WTC11 (cell line): ENCODE measurements at regions not wholly inside any gene's neighbourhood (a gene's known extent, or its start where the extent isn't known, plus 50 kb on each side); places are given as distances from the start of the nearest gene placed in this dataset.

Experiments used
- ATAC-seq: fragments of 200-7000 bp; cut with Tn5 transposase; 2 replicates; pipeline ENCODE4 v1.10.0; 2021; ENCODE audit warnings: mild to moderate bottlenecking, moderate library complexity
- CTCF ChIA-PET: fragments of 300-600 bp; sonication (Branson Sonifier 250); formaldehyde crosslinking; loops from one replicate; lab custom pipeline; 2021; ENCODE audit warnings: antibody characterized with exemption; lab: Charles Lee
- POLR2A ChIA-PET: fragments of 350-600 bp; sonication (Branson Sonifier 250); formaldehyde crosslinking; loops from one replicate; lab custom pipeline; 2021; ENCODE audit warnings: antibody characterized with exemption; lab: Charles Lee
- DNase-seq: peaks from one replicate; pipeline ENCODE4 v3.0.0; 2021; ENCODE audit warnings: low spot score
- H3K27ac Mint-ChIP-seq: 2 replicates; pipeline ENCODE4 v1.8.0; 2021; ENCODE audit warnings: mixed read lengths
- H3K27me3 Mint-ChIP-seq: 2 replicates; pipeline ENCODE4 v1.8.0; 2021; ENCODE audit warnings: low read depth, mild to moderate bottlenecking, moderate library complexity, mixed read lengths
- H3K36me3 Mint-ChIP-seq: 2 replicates; pipeline ENCODE4 v1.8.0; 2021; ENCODE audit warnings: mixed read lengths
- H3K4me1 Mint-ChIP-seq: 2 replicates; pipeline ENCODE4 v1.8.0; 2022; ENCODE audit warnings: mixed read lengths
- H3K4me3 Mint-ChIP-seq: 2 replicates; pipeline ENCODE4 v1.8.0; 2021; ENCODE audit warnings: mild to moderate bottlenecking, moderate library complexity, mixed read lengths
- H3K9me3 Mint-ChIP-seq: 2 replicates; pipeline ENCODE4 v1.8.0; 2021; ENCODE audit warnings: mixed read lengths
- CBFB ChIP-seq: sonication (generic); formaldehyde crosslinking; IDR thresholded peaks from 2 replicates; pipeline ENCODE4 v1.8.1; 2022; ENCODE audit warnings: mild to moderate bottlenecking, low read depth, missing genetic modification reagents
- ESRRA ChIP-seq: sonication (generic); formaldehyde crosslinking; IDR thresholded peaks from 2 replicates; pipeline ENCODE4 v1.8.1; 2022; ENCODE audit warnings: mild to moderate bottlenecking, missing genetic modification reagents, borderline replicate concordance
- GABPB1 ChIP-seq: sonication (generic); formaldehyde crosslinking; IDR thresholded peaks from 2 replicates; pipeline ENCODE4 v1.8.1; 2023; ENCODE audit warnings: mild to moderate bottlenecking, missing genetic modification reagents
- HMGA2 ChIP-seq: fragments of 250-450 bp; sonication (Bioruptor Pico); IDR thresholded peaks from 2 replicates; pipeline ENCODE4 v1.4.0; 2021; ENCODE audit warnings: mild to moderate bottlenecking, moderate library complexity
- KAT7 ChIP-seq: sonication (generic); formaldehyde crosslinking; IDR thresholded peaks from 2 replicates; pipeline ENCODE4 v1.8.1; 2023; ENCODE audit warnings: missing genetic modification reagents, mild to moderate bottlenecking, borderline replicate concordance
- MYBL2 ChIP-seq: sonication (generic); formaldehyde crosslinking; IDR thresholded peaks from 2 replicates; pipeline ENCODE4 v1.8.1; 2023; ENCODE audit warnings: mild to moderate bottlenecking, moderate library complexity, missing genetic modification reagents
- NFE2L1 ChIP-seq: sonication (generic); formaldehyde crosslinking; IDR thresholded peaks from 2 replicates; pipeline ENCODE4 v1.8.1; 2023; ENCODE audit warnings: missing genetic modification reagents
- NR1H2 ChIP-seq: sonication (generic); formaldehyde crosslinking; IDR thresholded peaks from 2 replicates; pipeline ENCODE4 v1.9.0; 2021; ENCODE audit warnings: mild to moderate bottlenecking, moderate library complexity, missing genetic modification reagents
- NR2C2 ChIP-seq: sonication (generic); formaldehyde crosslinking; IDR thresholded peaks from 2 replicates; pipeline ENCODE4 v1.8.0; 2022; ENCODE audit warnings: mild to moderate bottlenecking, missing genetic modification reagents
- PRRX2 ChIP-seq: fragments of 250-450 bp; sonication (Bioruptor Pico); IDR thresholded peaks from 2 replicates; pipeline ENCODE4 v1.8.0; 2021; ENCODE audit warnings: mild to moderate bottlenecking
- SMAD3 ChIP-seq: sonication (generic); formaldehyde crosslinking; IDR thresholded peaks from 2 replicates; pipeline ENCODE4 v1.8.0; 2022; ENCODE audit warnings: missing genetic modification reagents, mild to moderate bottlenecking, borderline replicate concordance
- SP1 ChIP-seq: sonication (generic); formaldehyde crosslinking; conservative IDR thresholded peaks from 2 replicates; pipeline ENCODE4 v1.8.1; 2022; ENCODE audit warnings: missing genetic modification reagents
- TCF7 ChIP-seq: sonication (generic); formaldehyde crosslinking; IDR thresholded peaks from 2 replicates; pipeline ENCODE4 v1.8.0; 2022; ENCODE audit warnings: mild to moderate bottlenecking, low read depth, missing genetic modification reagents, moderate library complexity
- TP53 ChIP-seq: sonication (generic); formaldehyde crosslinking; IDR thresholded peaks from 2 replicates; pipeline ENCODE4 v1.8.1; 2023; ENCODE audit warnings: mild to moderate bottlenecking, missing genetic modification reagents
- ZNF121 ChIP-seq: sonication (generic); formaldehyde crosslinking; IDR thresholded peaks from 2 replicates; pipeline ENCODE4 v1.8.0; 2023; ENCODE audit warnings: missing genetic modification reagents
- TF ChIP-seq, protein P1 (sequence below): fragments of 250-450 bp; sonication (Bioruptor Pico); IDR thresholded peaks from 2 replicates; pipeline ENCODE4 v1.8.0; 2021; ENCODE audit warnings: mild to moderate bottlenecking
- TF ChIP-seq, protein P2 (sequence below): sonication (generic); formaldehyde crosslinking; IDR thresholded peaks from 2 replicates; pipeline ENCODE4 v1.8.1; 2023; ENCODE audit warnings: mild to moderate bottlenecking, missing genetic modification reagents
- TF ChIP-seq, protein P3 (sequence below): sonication (generic); formaldehyde crosslinking; IDR thresholded peaks from 2 replicates; pipeline ENCODE4 v1.8.1; 2022; ENCODE audit warnings: missing genetic modification reagents, borderline replicate concordance
- TF ChIP-seq, protein P4 (sequence below): sonication (generic); formaldehyde crosslinking; IDR thresholded peaks from 2 replicates; pipeline ENCODE4 v1.8.1; 2022; ENCODE audit warnings: mild to moderate bottlenecking, missing genetic modification reagents, moderate library complexity, borderline replicate concordance
- TF ChIP-seq, protein P5 (sequence below): sonication (generic); formaldehyde crosslinking; IDR thresholded peaks from 2 replicates; pipeline ENCODE4 v1.8.0; 2022; ENCODE audit warnings: mild to moderate bottlenecking, missing genetic modification reagents
- TF ChIP-seq, protein P6 (sequence below): sonication (generic); formaldehyde crosslinking; IDR thresholded peaks from 2 replicates; pipeline ENCODE4 v1.8.1; 2022; ENCODE audit warnings: mild to moderate bottlenecking, moderate library complexity, missing genetic modification reagents

DNA sequence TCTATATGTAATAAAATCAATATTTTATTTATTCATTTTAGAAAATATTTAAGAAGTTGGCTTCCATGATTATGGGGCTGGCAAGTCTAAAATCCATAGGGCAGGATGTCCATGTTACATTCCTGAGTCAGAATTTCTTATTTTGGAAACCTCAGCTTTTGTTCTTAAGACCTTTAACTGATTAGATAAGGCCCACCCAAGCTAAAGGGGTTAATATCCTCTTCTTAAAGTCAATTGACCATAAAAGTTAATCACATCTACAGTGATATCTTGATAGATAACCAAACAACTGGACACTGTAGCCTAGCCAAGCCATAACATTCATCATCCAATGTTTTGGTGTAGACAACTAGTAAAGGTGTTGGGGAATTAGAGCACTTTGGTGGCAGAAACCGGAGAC, 1035.4 kb upstream of the ZEB2 start (continued):
- TF ChIP-seq, protein P1, sequence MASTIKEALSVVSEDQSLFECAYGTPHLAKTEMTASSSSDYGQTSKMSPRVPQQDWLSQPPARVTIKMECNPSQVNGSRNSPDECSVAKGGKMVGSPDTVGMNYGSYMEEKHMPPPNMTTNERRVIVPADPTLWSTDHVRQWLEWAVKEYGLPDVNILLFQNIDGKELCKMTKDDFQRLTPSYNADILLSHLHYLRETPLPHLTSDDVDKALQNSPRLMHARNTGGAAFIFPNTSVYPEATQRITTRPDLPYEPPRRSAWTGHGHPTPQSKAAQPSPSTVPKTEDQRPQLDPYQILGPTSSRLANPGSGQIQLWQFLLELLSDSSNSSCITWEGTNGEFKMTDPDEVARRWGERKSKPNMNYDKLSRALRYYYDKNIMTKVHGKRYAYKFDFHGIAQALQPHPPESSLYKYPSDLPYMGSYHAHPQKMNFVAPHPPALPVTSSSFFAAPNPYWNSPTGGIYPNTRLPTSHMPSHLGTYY (CRISPR knock-in tag), result no peak
- TF ChIP-seq NFE2L1 (CRISPR knock-in tag), result no peak

DNA sequence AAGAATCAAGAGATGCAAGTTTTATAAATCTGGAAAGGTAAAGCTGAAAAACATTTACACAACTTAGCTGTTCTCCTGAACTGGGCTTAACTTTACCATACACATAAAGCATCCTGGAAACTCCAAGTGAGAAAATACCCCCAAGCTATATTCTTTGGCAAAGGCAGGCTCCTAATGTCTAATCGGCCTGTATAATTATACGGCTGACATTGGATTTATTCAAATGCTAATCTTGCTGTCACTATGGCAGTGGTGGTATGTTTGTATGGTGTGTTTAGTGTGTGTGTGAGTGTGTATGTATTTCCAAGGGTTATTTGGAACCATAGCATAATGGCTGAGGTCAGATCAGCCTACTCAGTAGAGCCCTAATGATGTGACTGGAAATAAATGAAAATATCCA, 1031.8 kb upstream of the ZEB2 start:
- DNase-seq (no peak), ATAC-seq (no peak)
- Mint-ChIP-seq H3K27ac (no peak overlapping the region), H3K9me3 (no peaks in the 10 kb centered on the region), H3K4me1 (peaks cover 13% of the 10 kb centered on the region), H3K27me3 (no peaks in the 10 kb centered on the region), H3K4me3 (no peak overlapping the region), H3K36me3 (no peaks in the 10 kb centered on the region)
- ChIA-PET CTCF (no interaction called here), POLR2A (no interaction called here)
- TF ChIP-seq SP1, result no peak
- TF ChIP-seq, protein P2, sequence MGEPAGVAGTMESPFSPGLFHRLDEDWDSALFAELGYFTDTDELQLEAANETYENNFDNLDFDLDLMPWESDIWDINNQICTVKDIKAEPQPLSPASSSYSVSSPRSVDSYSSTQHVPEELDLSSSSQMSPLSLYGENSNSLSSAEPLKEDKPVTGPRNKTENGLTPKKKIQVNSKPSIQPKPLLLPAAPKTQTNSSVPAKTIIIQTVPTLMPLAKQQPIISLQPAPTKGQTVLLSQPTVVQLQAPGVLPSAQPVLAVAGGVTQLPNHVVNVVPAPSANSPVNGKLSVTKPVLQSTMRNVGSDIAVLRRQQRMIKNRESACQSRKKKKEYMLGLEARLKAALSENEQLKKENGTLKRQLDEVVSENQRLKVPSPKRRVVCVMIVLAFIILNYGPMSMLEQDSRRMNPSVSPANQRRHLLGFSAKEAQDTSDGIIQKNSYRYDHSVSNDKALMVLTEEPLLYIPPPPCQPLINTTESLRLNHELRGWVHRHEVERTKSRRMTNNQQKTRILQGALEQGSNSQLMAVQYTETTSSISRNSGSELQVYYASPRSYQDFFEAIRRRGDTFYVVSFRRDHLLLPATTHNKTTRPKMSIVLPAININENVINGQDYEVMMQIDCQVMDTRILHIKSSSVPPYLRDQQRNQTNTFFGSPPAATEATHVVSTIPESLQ (CRISPR knock-in tag), result no peak
- no peak for TF ChIP-seq MYBL2 (CRISPR knock-in tag)
- TF ChIP-seq NFE2L1 (CRISPR knock-in tag), result no peak
- TF ChIP-seq HMGA2 (CRISPR knock-in tag), result no peak
- TF ChIP-seq, protein P3, sequence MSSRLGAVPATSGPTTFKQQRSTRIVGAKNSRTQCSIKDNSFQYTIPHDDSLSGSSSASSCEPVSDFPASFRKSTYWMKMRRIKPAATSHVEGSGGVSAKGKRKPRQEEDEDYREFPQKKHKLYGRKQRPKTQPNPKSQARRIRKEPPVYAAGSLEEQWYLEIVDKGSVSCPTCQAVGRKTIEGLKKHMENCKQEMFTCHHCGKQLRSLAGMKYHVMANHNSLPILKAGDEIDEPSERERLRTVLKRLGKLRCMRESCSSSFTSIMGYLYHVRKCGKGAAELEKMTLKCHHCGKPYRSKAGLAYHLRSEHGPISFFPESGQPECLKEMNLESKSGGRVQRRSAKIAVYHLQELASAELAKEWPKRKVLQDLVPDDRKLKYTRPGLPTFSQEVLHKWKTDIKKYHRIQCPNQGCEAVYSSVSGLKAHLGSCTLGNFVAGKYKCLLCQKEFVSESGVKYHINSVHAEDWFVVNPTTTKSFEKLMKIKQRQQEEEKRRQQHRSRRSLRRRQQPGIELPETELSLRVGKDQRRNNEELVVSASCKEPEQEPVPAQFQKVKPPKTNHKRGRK (CRISPR knock-in tag), result no peak
- no peak for TF ChIP-seq PRRX2 (CRISPR knock-in tag)
- no peak for TF ChIP-seq CBFB (CRISPR knock-in tag)
- TF ChIP-seq, protein P4, sequence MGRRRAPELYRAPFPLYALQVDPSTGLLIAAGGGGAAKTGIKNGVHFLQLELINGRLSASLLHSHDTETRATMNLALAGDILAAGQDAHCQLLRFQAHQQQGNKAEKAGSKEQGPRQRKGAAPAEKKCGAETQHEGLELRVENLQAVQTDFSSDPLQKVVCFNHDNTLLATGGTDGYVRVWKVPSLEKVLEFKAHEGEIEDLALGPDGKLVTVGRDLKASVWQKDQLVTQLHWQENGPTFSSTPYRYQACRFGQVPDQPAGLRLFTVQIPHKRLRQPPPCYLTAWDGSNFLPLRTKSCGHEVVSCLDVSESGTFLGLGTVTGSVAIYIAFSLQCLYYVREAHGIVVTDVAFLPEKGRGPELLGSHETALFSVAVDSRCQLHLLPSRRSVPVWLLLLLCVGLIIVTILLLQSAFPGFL (CRISPR knock-in tag), result no peak
- TF ChIP-seq TP53 (CRISPR knock-in tag), result no peak
- TF ChIP-seq, protein P5, sequence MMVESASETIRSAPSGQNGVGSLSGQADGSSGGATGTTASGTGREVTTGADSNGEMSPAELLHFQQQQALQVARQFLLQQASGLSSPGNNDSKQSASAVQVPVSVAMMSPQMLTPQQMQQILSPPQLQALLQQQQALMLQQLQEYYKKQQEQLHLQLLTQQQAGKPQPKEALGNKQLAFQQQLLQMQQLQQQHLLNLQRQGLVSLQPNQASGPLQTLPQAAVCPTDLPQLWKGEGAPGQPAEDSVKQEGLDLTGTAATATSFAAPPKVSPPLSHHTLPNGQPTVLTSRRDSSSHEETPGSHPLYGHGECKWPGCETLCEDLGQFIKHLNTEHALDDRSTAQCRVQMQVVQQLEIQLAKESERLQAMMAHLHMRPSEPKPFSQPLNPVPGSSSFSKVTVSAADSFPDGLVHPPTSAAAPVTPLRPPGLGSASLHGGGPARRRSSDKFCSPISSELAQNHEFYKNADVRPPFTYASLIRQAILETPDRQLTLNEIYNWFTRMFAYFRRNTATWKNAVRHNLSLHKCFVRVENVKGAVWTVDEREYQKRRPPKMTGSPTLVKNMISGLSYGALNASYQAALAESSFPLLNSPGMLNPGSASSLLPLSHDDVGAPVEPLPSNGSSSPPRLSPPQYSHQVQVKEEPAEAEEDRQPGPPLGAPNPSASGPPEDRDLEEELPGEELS (CRISPR knock-in tag), result no peak
- no peak for TF ChIP-seq GABPB1 (CRISPR knock-in tag)
- no peak for TF ChIP-seq NR1H2 (CRISPR knock-in tag)
- no peak for TF ChIP-seq ZNF121

DNA sequence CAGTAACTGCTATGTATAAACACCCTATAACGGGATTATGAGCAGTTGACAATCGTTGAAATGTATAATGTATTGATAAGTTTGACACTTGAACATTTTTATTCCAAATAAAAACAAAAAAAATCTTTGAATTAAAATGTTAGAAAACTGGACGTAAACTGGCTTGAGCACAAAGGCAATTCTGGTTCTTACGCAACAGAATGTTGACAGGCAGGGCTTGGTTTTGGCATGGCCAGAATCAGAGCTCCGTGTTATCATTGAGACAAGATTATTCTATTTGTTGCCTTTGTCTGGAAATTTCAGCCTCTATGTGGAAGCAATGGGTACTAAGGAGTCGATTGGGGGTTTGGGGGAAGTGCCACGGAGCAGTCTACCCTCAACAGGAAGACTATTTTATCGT, 1028.6 kb upstream of the ZEB2 start:
- ChIA-PET POLR2A (no interaction called here), CTCF (no interaction called here)
- no peak for ATAC-seq
- DNase-seq, result no peak
- Mint-ChIP-seq H3K27me3 (no peaks in the 10 kb centered on the region), H3K27ac (no peak overlapping the region), H3K9me3 (peaks cover 7% of the 10 kb centered on the region; the same call in 1 of the 2 replicates), H3K4me1 (peaks cover 16% of the 10 kb centered on the region), H3K36me3 (no peaks in the 10 kb centered on the region)
- no peak for TF ChIP-seq ESRRA (CRISPR knock-in tag)
- TF ChIP-seq TCF7 (CRISPR knock-in tag), result no peak
- TF ChIP-seq NR2C2 (CRISPR knock-in tag), result no peak
- TF ChIP-seq SMAD3 (CRISPR knock-in tag), result no peak
- TF ChIP-seq KAT7, result no peak
- TF ChIP-seq, protein P6, sequence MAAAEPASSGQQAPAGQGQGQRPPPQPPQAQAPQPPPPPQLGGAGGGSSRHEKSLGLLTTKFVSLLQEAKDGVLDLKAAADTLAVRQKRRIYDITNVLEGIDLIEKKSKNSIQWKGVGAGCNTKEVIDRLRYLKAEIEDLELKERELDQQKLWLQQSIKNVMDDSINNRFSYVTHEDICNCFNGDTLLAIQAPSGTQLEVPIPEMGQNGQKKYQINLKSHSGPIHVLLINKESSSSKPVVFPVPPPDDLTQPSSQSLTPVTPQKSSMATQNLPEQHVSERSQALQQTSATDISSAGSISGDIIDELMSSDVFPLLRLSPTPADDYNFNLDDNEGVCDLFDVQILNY (CRISPR knock-in tag), result no peak
- TF ChIP-seq, all 79 proteins: peak for 0
- H3K4me3 Mint-ChIP-seq, result no peak overlapping the region
